GM12878 (cell line): ENCODE measurements at regions not wholly inside any gene's neighbourhood (a gene's known extent, or its start where the extent isn't known, plus 50 kb on each side); places are given as distances from the start of the nearest gene placed in this dataset.

Source experiments
- ATAC-seq: fragments of 200-7000 bp; cut with Tn5 transposase; 3 replicates; pipeline ENCODE4 v1.9.1; 2020; ENCODE audit warnings: mild to moderate bottlenecking, moderate library complexity
- BruUV-seq: library from RNA; stranded (reverse); fragments of 400-500 nt; replicated peaks from 2 replicates; lab custom pipeline; 2021; lab: Mats Ljungman, UMichigan
- CTCF ChIA-PET: fragments of 300-600 bp; sonication (Branson Sonifier 250); formaldehyde crosslinking; extraction: SDS; loops from one replicate; lab custom pipeline; 2021; ENCODE audit warnings: inconsistent platforms; lab: Yijun Ruan, JAX
- POLR2A ChIA-PET: fragments of 350-600 bp; formaldehyde crosslinking; extraction: SDS; loops from one replicate; lab custom pipeline; 2021; ENCODE audit warnings: inconsistent platforms; lab: Charles Lee
- RAD21 ChIA-PET: fragments of 300-600 bp; sonication (Branson Sonifier 250); formaldehyde crosslinking; loops from one replicate; lab custom pipeline; 2023; ENCODE audit warnings: antibody characterized with exemption; ENCODE audit not compliant: unreplicated experiment; lab: Charles Lee
- SMC1A ChIA-PET: fragments of 300-600 bp; sonication (Branson Sonifier 250); formaldehyde crosslinking; loops from one replicate; lab custom pipeline; 2023; ENCODE audit not compliant: unreplicated experiment, uncharacterized antibody; lab: Charles Lee
- DNase-seq: peaks from one replicate; pipeline ENCODE4 v3.0.0-alpha.2; 2011; ENCODE audit warnings: low read depth, low spot score
- FAIRE-seq: peaks from 3 replicates; lab custom pipeline; 2011; peaks lifted over from hg19 to GRCh38; lab: Jason Lieb, UNC
- H2AFZ ChIP-seq: 2 replicates; pipeline ENCODE4 v1.6.0; 2011; ENCODE audit warnings: low read depth, low read length, control low read depth; ENCODE audit not compliant: control insufficient read depth
- H3K27ac ChIP-seq: 2 replicates; pipeline ENCODE4 v1.5.1; 2011; ENCODE audit warnings: control low read depth; ENCODE audit not compliant: control insufficient read depth, insufficient read depth
- H3K27me3 ChIP-seq, 2 experiments: replicated peaks in 1 of 2; 2 replicates each; pipeline versions ENCODE4 v1.6.0 to v1.6.1; 2011; ENCODE audit warnings: low read length in 1 of 2; ENCODE audit not compliant: control insufficient read depth in 2 of 2, insufficient read depth in 2 of 2
- H3K36me3 ChIP-seq, 2 experiments: 2 replicates each; pipeline ENCODE4 v1.5.1; 2011; ENCODE audit warnings: low read length in 1 of 2; ENCODE audit not compliant: control insufficient read depth in 2 of 2, insufficient read depth in 2 of 2
- H3K4me1 ChIP-seq: 2 replicates; pipeline ENCODE4 v1.6.1; 2011; ENCODE audit warnings: mild to moderate bottlenecking, low read length, moderate library complexity, mixed read lengths; ENCODE audit not compliant: control insufficient read depth, insufficient read depth
- H3K4me2 ChIP-seq: 2 replicates; pipeline ENCODE4 v1.6.0; 2011; ENCODE audit warnings: control low read depth; ENCODE audit not compliant: control insufficient read depth, insufficient read depth
- H3K4me3 ChIP-seq: fragments of 200-600 bp; sonication (generic); 2 replicates; pipeline ENCODE4 v1.5.1; 2016
- H3K79me2 ChIP-seq: 2 replicates; pipeline ENCODE4 v1.6.0; 2011; ENCODE audit warnings: low read length; ENCODE audit not compliant: control insufficient read depth, insufficient read depth
- H3K9ac ChIP-seq: 2 replicates; pipeline ENCODE4 v1.8.0; 2011; ENCODE audit warnings: low read length, control low read depth, mixed read lengths; ENCODE audit not compliant: control insufficient read depth, insufficient read depth
- H3K9me3 ChIP-seq: replicated peaks from 3 replicates; pipeline ENCODE4 v1.5.1; 2011; ENCODE audit warnings: mild to moderate bottlenecking, low read length; ENCODE audit not compliant: control insufficient read depth, insufficient read depth
- H4K20me1 ChIP-seq: 2 replicates; pipeline ENCODE4 v1.6.0; 2011; ENCODE audit not compliant: control insufficient read depth, insufficient read depth
- BMI1 ChIP-seq: fragments of 450-650 bp; IDR thresholded peaks from 2 replicates; pipeline ENCODE4 v1.6.1; 2016; ENCODE audit warnings: mild to moderate bottlenecking, moderate library complexity, borderline replicate concordance
- MTA2 ChIP-seq: fragments of 450-650 bp; IDR thresholded peaks from 2 replicates; pipeline ENCODE4 v1.6.1; 2016; ENCODE audit warnings: low read depth, mild to moderate bottlenecking, moderate library complexity
- SUPT20H ChIP-seq: IDR thresholded peaks from 2 replicates; pipeline ENCODE4 v1.6.1; 2011; ENCODE audit warnings: low read depth, mild to moderate bottlenecking, low read length, moderate library complexity, borderline replicate concordance; ENCODE audit not compliant: control insufficient read depth
- WGBS: methylation state at CpG from one replicate; pipeline ENCODE4 v1.1.6; 2016; ENCODE audit warnings: low lambda C conversion rate; ENCODE audit not compliant: insufficient replicate concordance, insufficient coverage; ENCODE audit errors: missing lambda C conversion rate; 5-methylcytosine and 5-hydroxymethylcytosine counted together
- in situ Hi-C: fragments of 300-500 bp; cut with MboI; formaldehyde crosslinking; loops from 9 replicates; pipeline ENCODE4 v1.14.3; 2018; ENCODE audit warnings: mixed read lengths
- intact Hi-C: fragments of 100-400 bp; cut with micrococcal nuclease; formaldehyde crosslinking; loops from one replicate; pipeline ENCODE4 v1.14.2; 2022; ENCODE audit not compliant: unreplicated experiment
- TF ChIP-seq, protein P1 (sequence below): IDR thresholded peaks from 2 replicates; pipeline ENCODE4 v1.6.1; 2012; ENCODE audit warnings: improper control_type of control experiment, low read depth, low read length; ENCODE audit not compliant: insufficient replicate concordance

DNA sequence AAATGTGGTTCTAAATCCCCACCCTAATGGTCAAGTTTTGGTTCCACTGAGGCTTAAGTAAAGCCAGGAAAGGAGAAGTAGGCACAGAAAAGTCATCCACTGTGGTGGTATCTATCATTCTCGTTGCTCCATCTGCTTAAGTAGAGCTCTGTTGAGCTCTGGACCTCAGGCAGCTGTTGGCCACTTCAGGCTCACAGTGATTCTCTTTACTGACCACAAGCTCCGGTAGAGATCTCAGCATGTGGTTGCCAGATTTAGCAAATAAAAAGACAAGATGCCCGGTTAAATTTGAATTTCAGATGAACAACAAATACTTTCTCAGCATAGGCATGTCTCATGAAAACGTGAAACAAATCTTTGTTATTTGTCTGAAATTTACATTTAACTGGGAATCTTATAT lies 132.3 kb upstream of the PTCHD1 start:
- TF ChIP-seq SUPT20H (no peak), MTA2 (no peak), BMI1 (no peak)
- TF ChIP-seq, protein P1, sequence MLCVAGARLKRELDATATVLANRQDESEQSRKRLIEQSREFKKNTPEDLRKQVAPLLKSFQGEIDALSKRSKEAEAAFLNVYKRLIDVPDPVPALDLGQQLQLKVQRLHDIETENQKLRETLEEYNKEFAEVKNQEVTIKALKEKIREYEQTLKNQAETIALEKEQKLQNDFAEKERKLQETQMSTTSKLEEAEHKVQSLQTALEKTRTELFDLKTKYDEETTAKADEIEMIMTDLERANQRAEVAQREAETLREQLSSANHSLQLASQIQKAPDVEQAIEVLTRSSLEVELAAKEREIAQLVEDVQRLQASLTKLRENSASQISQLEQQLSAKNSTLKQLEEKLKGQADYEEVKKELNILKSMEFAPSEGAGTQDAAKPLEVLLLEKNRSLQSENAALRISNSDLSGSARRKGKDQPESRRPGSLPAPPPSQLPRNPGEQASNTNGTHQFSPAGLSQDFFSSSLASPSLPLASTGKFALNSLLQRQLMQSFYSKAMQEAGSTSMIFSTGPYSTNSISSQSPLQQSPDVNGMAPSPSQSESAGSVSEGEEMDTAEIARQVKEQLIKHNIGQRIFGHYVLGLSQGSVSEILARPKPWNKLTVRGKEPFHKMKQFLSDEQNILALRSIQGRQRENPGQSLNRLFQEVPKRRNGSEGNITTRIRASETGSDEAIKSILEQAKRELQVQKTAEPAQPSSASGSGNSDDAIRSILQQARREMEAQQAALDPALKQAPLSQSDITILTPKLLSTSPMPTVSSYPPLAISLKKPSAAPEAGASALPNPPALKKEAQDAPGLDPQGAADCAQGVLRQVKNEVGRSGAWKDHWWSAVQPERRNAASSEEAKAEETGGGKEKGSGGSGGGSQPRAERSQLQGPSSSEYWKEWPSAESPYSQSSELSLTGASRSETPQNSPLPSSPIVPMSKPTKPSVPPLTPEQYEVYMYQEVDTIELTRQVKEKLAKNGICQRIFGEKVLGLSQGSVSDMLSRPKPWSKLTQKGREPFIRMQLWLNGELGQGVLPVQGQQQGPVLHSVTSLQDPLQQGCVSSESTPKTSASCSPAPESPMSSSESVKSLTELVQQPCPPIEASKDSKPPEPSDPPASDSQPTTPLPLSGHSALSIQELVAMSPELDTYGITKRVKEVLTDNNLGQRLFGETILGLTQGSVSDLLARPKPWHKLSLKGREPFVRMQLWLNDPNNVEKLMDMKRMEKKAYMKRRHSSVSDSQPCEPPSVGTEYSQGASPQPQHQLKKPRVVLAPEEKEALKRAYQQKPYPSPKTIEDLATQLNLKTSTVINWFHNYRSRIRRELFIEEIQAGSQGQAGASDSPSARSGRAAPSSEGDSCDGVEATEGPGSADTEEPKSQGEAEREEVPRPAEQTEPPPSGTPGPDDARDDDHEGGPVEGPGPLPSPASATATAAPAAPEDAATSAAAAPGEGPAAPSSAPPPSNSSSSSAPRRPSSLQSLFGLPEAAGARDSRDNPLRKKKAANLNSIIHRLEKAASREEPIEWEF, result no peak
- Histone ChIP-seq H3K9me3 (no peaks in the 10 kb centered on the region), H3K9ac (no peak overlapping the region), H3K4me1 (no peaks in the 10 kb centered on the region), H3K36me3 (no peaks in the 10 kb centered on the region), H3K27me3 (no peaks in the 10 kb centered on the region), H3K4me2 (no peak overlapping the region), H2AFZ (no peak overlapping the region), H4K20me1 (no peaks in the 10 kb centered on the region), H3K4me3 (no peak overlapping the region), H3K79me2 (no peaks in the 10 kb centered on the region), H3K27ac (no peak overlapping the region)
- intact Hi-C loops, result no loop called here
- WGBS, result 31% methylated on average over 4 of the region's 4 CpGs
- no TSS peak for BruUV-seq
- FAIRE-seq, result no peak
- in situ Hi-C loops, result no loop called here
- ChIA-PET POLR2A (no interaction called here), SMC1A (interaction anchor here (1.2 kb wide), 1 partner anchor 9 kb away, joined by 3 read pairs; no protein-coding TSS in a partner anchor), CTCF (no interaction called here), RAD21 (no interaction called here)
- no peak for DNase-seq
- no peak for ATAC-seq
